A673 (cell line): ENCODE measurements at regions not wholly inside any gene's neighbourhood (a gene's known extent, or its start where the extent isn't known, plus 50 kb on each side); places are given as distances from the start of the nearest gene placed in this dataset.

Source experiments
- EZH2 ChIP-seq: fragments of 200-600 bp; sonication (generic); IDR thresholded peaks from 2 replicates; pipeline ENCODE4 v1.6.1; 2017; ENCODE audit warnings: borderline replicate concordance, low read depth, mild to moderate bottlenecking, mixed read lengths, antibody characterized with exemption, low read length; ENCODE audit not compliant: poor library complexity, severe bottlenecking
- TF ChIP-seq, protein P1 (sequence below): fragments of 300-800, 200-600 bp; sonication (generic); conservative IDR thresholded peaks from 2 replicates; pipeline ENCODE4 v1.5.1; 2017; ENCODE audit warnings: low read depth, mild to moderate bottlenecking, antibody characterized with exemption, low read length, moderate library complexity, mixed read lengths

DNA sequence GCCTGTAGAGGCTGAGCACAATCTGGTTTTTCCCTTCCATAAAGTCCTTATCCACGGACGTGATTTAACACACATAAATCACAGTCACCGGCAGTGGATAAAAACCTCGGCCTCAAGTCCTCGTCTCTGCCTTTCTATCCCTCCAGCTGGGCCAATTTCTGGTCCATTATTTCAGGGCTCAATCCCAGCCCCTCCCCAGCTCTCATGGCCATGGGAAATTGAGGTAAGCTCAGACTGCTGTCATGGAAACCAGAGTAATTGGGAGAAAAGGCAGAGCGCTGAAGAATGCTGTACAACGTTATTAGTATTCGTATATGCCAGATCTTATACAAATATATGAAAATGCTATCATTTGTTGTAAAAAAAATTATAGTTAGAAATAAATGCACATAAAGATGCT, 86.2 kb upstream of the USP29 start:
- TF ChIP-seq EZH2: no peak
- TF ChIP-seq, protein P1, sequence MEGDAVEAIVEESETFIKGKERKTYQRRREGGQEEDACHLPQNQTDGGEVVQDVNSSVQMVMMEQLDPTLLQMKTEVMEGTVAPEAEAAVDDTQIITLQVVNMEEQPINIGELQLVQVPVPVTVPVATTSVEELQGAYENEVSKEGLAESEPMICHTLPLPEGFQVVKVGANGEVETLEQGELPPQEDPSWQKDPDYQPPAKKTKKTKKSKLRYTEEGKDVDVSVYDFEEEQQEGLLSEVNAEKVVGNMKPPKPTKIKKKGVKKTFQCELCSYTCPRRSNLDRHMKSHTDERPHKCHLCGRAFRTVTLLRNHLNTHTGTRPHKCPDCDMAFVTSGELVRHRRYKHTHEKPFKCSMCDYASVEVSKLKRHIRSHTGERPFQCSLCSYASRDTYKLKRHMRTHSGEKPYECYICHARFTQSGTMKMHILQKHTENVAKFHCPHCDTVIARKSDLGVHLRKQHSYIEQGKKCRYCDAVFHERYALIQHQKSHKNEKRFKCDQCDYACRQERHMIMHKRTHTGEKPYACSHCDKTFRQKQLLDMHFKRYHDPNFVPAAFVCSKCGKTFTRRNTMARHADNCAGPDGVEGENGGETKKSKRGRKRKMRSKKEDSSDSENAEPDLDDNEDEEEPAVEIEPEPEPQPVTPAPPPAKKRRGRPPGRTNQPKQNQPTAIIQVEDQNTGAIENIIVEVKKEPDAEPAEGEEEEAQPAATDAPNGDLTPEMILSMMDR: no peak
